ENCODE measurements at regions not wholly inside any gene's neighbourhood (a gene's known extent, or its start where the extent isn't known, plus 50 kb on each side); places are given as distances from the start of the nearest gene placed in this dataset.

GRCh38 chr13:72544042-72544441 lies 183.4 kb downstream of the MZT1 start:
- Histone ChIP-seq H3K27me3 (ENCODE audit: control insufficient read depth in 1 of 2, insufficient read depth in 2 of 2, low read length in 1 of 2) (no peaks in the 10 kb centered on the region), H3K36me3 (ENCODE audit: control insufficient read depth in 1 of 2, insufficient read depth in 2 of 2, low read length in 1 of 2) (no peaks in the 10 kb centered on the region), H3K4me1 (ENCODE audit: control insufficient read depth in 1 of 2, insufficient read depth in 2 of 2, low read length in 2 of 2) (no peaks in the 10 kb centered on the region), H3K9me3 (ENCODE audit: control insufficient read depth, low read length) (no peaks in the 10 kb centered on the region), H3K4me3 (ENCODE audit: low read length in 2 of 2) (no peak overlapping the region), H3K27ac (ENCODE audit: low read depth in 1 of 2, low read length in 2 of 2) (no peak overlapping the region)
- intact Hi-C loops (cut with DNase I), result no loop called here
- no peak for DNase-seq
- 81 to 82% methylated on average over 2 of the region's 2 CpGs for WGBS, 2 donors
- no peak for ATAC-seq (ENCODE audit: low FRiP score)

- Histone ChIP-seq H3K36me3 (ENCODE audit: control insufficient read depth in 1 of 2, insufficient read depth in 2 of 2, low read length in 1 of 2) (no peaks in the 10 kb centered on the region), H3K27me3 (ENCODE audit: control insufficient read depth in 1 of 2, insufficient read depth in 2 of 2, low read length in 1 of 2) (no peaks in the 10 kb centered on the region), H3K4me3 (ENCODE audit: low read length in 2 of 2) (no peak overlapping the region), H3K4me1 (ENCODE audit: control insufficient read depth in 1 of 2, insufficient read depth in 2 of 2, low read length in 2 of 2) (no peaks in the 10 kb centered on the region), H3K27ac (ENCODE audit: low read depth in 1 of 2, low read length in 2 of 2) (no peak overlapping the region), H3K9me3 (ENCODE audit: control insufficient read depth, low read length) (no peaks in the 10 kb centered on the region)
- intact Hi-C loops (cut with DNase I), result no loop called here
- 85 to 91% methylated on average over 3 of the region's 3 CpGs for WGBS, 2 donors
- ATAC-seq (ENCODE audit: low FRiP score) (no peak), DNase-seq (no peak)
These were observed 185.2 kb downstream of the MZT1 start for GRCh38 chr13:72542241-72542640.

GRCh38 chr13:72541674-72542073 lies 185.8 kb downstream of the MZT1 start:
- Histone ChIP-seq H3K4me3 (ENCODE audit: low read length in 2 of 2) (no peak overlapping the region), H3K4me1 (ENCODE audit: control insufficient read depth in 1 of 2, insufficient read depth in 2 of 2, low read length in 2 of 2) (no peaks in the 10 kb centered on the region), H3K27me3 (ENCODE audit: control insufficient read depth in 1 of 2, insufficient read depth in 2 of 2, low read length in 1 of 2) (no peaks in the 10 kb centered on the region), H3K9me3 (ENCODE audit: control insufficient read depth, low read length) (no peaks in the 10 kb centered on the region), H3K27ac (ENCODE audit: low read depth in 1 of 2, low read length in 2 of 2) (no peak overlapping the region), H3K36me3 (ENCODE audit: control insufficient read depth in 1 of 2, insufficient read depth in 2 of 2, low read length in 1 of 2) (no peaks in the 10 kb centered on the region)
- 64 to 80% methylated on average over 6 of the region's 6 CpGs for WGBS, 2 donors
- DNase-seq, result no peak
- no peak for ATAC-seq (ENCODE audit: low FRiP score)
- intact Hi-C loops (cut with DNase I), result no loop called here

GRCh38 chr13:72540881-72541280 lies 186.5 kb downstream of the MZT1 start:
- no peak for ATAC-seq (ENCODE audit: low FRiP score)
- Histone ChIP-seq H3K36me3 (ENCODE audit: control insufficient read depth in 1 of 2, insufficient read depth in 2 of 2, low read length in 1 of 2) (no peaks in the 10 kb centered on the region), H3K4me1 (ENCODE audit: control insufficient read depth in 1 of 2, insufficient read depth in 2 of 2, low read length in 2 of 2) (no peaks in the 10 kb centered on the region), H3K4me3 (ENCODE audit: low read length in 2 of 2) (no peak overlapping the region), H3K27me3 (ENCODE audit: control insufficient read depth in 1 of 2, insufficient read depth in 2 of 2, low read length in 1 of 2) (no peaks in the 10 kb centered on the region), H3K9me3 (ENCODE audit: control insufficient read depth, low read length) (no peaks in the 10 kb centered on the region), H3K27ac (ENCODE audit: low read depth in 1 of 2, low read length in 2 of 2) (no peak overlapping the region)
- intact Hi-C loops (cut with DNase I), result no loop called here
- WGBS, 2 donors, result 69 to 92% methylated on average over 4 of the region's 4 CpGs
- no peak for DNase-seq

- Histone ChIP-seq H3K36me3 (ENCODE audit: control insufficient read depth in 1 of 2, insufficient read depth in 2 of 2, low read length in 1 of 2) (no peaks in the 10 kb centered on the region), H3K9me3 (ENCODE audit: control insufficient read depth, low read length) (no peaks in the 10 kb centered on the region), H3K4me1 (ENCODE audit: control insufficient read depth in 1 of 2, insufficient read depth in 2 of 2, low read length in 2 of 2) (no peaks in the 10 kb centered on the region), H3K27me3 (ENCODE audit: control insufficient read depth in 1 of 2, insufficient read depth in 2 of 2, low read length in 1 of 2) (no peaks in the 10 kb centered on the region), H3K4me3 (ENCODE audit: low read length in 2 of 2) (no peak overlapping the region), H3K27ac (ENCODE audit: low read depth in 1 of 2, low read length in 2 of 2) (no peak overlapping the region)
- 98 to 100% methylated on average over 1 of the region's 1 CpG for WGBS, 2 donors
- intact Hi-C loops (cut with DNase I), result no loop called here
- ATAC-seq (ENCODE audit: low FRiP score) (no peak), DNase-seq (no peak)
These were observed 187.5 kb downstream of the MZT1 start for GRCh38 chr13:72539925-72540324.

GRCh38 chr13:72537782-72538181 lies 189.6 kb downstream of the MZT1 start:
- ATAC-seq (ENCODE audit: low FRiP score), result no peak
- intact Hi-C loops (cut with DNase I), result no loop called here
- no peaks in the 10 kb centered on the region for H3K27me3 ChIP-seq (ENCODE audit: control insufficient read depth in 1 of 2, insufficient read depth in 2 of 2, low read length in 1 of 2)
- 93 to 98% methylated on average over 2 of the region's 2 CpGs for whole genome bisulfite sequencing, 2 donors
- no peaks in the 10 kb centered on the region for H3K4me1 ChIP-seq (ENCODE audit: control insufficient read depth in 1 of 2, insufficient read depth in 2 of 2, low read length in 2 of 2)
- no peak for DNase-seq
- no peak overlapping the region for H3K4me3 ChIP-seq (ENCODE audit: low read length in 2 of 2)
- no peak overlapping the region for H3K27ac ChIP-seq (ENCODE audit: low read depth in 1 of 2, low read length in 2 of 2)
- no peaks in the 10 kb centered on the region for H3K36me3 ChIP-seq (ENCODE audit: control insufficient read depth in 1 of 2, insufficient read depth in 2 of 2, low read length in 1 of 2)
- no peaks in the 10 kb centered on the region for H3K9me3 ChIP-seq (ENCODE audit: control insufficient read depth, low read length)

GRCh38 chr13:72537395-72537780 lies 190.0 kb downstream of the MZT1 start:
- Histone ChIP-seq H3K36me3 (ENCODE audit: control insufficient read depth in 1 of 2, insufficient read depth in 2 of 2, low read length in 1 of 2) (no peaks in the 10 kb centered on the region), H3K9me3 (ENCODE audit: control insufficient read depth, low read length) (no peaks in the 10 kb centered on the region), H3K4me1 (ENCODE audit: control insufficient read depth in 1 of 2, insufficient read depth in 2 of 2, low read length in 2 of 2) (no peaks in the 10 kb centered on the region), H3K27me3 (ENCODE audit: control insufficient read depth in 1 of 2, insufficient read depth in 2 of 2, low read length in 1 of 2) (no peaks in the 10 kb centered on the region), H3K27ac (ENCODE audit: low read depth in 1 of 2, low read length in 2 of 2) (no peak overlapping the region), H3K4me3 (ENCODE audit: low read length in 2 of 2) (no peak overlapping the region)
- ATAC-seq (ENCODE audit: low FRiP score) (no peak), DNase-seq (no peak)
- intact Hi-C loops (cut with DNase I), result no loop called here
- WGBS, 2 donors, result 6 to 9% methylated on average over 2 of the region's 2 CpGs

GRCh38 chr13:72536714-72537394 lies 190.6 kb downstream of the MZT1 start:
- Histone ChIP-seq H3K27me3 (ENCODE audit: control insufficient read depth in 1 of 2, insufficient read depth in 2 of 2, low read length in 1 of 2) (no peaks in the 10 kb centered on the region), H3K36me3 (ENCODE audit: control insufficient read depth in 1 of 2, insufficient read depth in 2 of 2, low read length in 1 of 2) (no peaks in the 10 kb centered on the region), H3K4me3 (ENCODE audit: low read length in 2 of 2) (no peak overlapping the region), H3K27ac (ENCODE audit: low read depth in 1 of 2, low read length in 2 of 2) (no peak overlapping the region), H3K9me3 (ENCODE audit: control insufficient read depth, low read length) (no peaks in the 10 kb centered on the region), H3K4me1 (ENCODE audit: control insufficient read depth in 1 of 2, insufficient read depth in 2 of 2, low read length in 2 of 2) (no peaks in the 10 kb centered on the region)
- intact Hi-C loops (cut with DNase I), result no loop called here
- WGBS, 2 donors, result 7 to 12% methylated on average over 11 of the region's 11 CpGs
- ATAC-seq (ENCODE audit: low FRiP score) (no peak), DNase-seq (no peak)

- no peak for ATAC-seq (ENCODE audit: low FRiP score)
- intact Hi-C loops (cut with DNase I), result no loop called here
- 80 to 83% methylated on average over 2 of the region's 2 CpGs for WGBS, 2 donors
These were observed 192.3 kb downstream of the MZT1 start for GRCh38 chr13:72534951-72535640.

More at GRCh38 chr13:72534951-72535640, 192.3 kb downstream of the MZT1 start:
- no peaks in the 10 kb centered on the region for H3K36me3 ChIP-seq (ENCODE audit: control insufficient read depth in 1 of 2, insufficient read depth in 2 of 2, low read length in 1 of 2)
- no peaks in the 10 kb centered on the region for H3K9me3 ChIP-seq (ENCODE audit: control insufficient read depth, low read length)
- no peak for DNase-seq
- H3K4me3 ChIP-seq (ENCODE audit: low read length in 2 of 2), result no peak overlapping the region
- no peaks in the 10 kb centered on the region for H3K27me3 ChIP-seq (ENCODE audit: control insufficient read depth in 1 of 2, insufficient read depth in 2 of 2, low read length in 1 of 2)
- no peaks in the 10 kb centered on the region for H3K4me1 ChIP-seq (ENCODE audit: control insufficient read depth in 1 of 2, insufficient read depth in 2 of 2, low read length in 2 of 2)
- no peak overlapping the region for H3K27ac ChIP-seq (ENCODE audit: low read depth in 1 of 2, low read length in 2 of 2)

Measured in aorta (tissue), 5 donors.